ENCODE measurements at regions not wholly inside any gene's neighbourhood (a gene's known extent, or its start where the extent isn't known, plus 50 kb on each side); places are given as distances from the start of the nearest gene placed in this dataset.
"Not testable (repeated sequence)": the region's sequence is repeated elsewhere in the genome, so short reads cannot be mapped to it uniquely, and the experiment has no call there.

- no peaks in the 10 kb centered on the region; the same call in 1 of the 2 replicates for H3K9me3 ChIP-seq
- TF ChIP-seq CTCF (IDR thresholded peaks at IDR 0.05; ENCODE audit: low read depth, low read length): no peak
- no peak overlapping the region for H3K4me3 ChIP-seq (ENCODE audit: low read depth, low read length)
- DNase-seq: no peak
- H3K27me3 ChIP-seq: no peaks in the 10 kb centered on the region
- no peaks in the 10 kb centered on the region for H3K36me3 ChIP-seq
- H3K4me1 ChIP-seq: no peaks in the 10 kb centered on the region
Observed at GRCh38 chr2:228519561-228519960, 338.1 kb upstream of the SPHKAP start.

- H3K27me3 ChIP-seq: no peaks in the 10 kb centered on the region
- no peaks in the 10 kb centered on the region for H3K36me3 ChIP-seq
- no peaks in the 10 kb centered on the region; the same call in 1 of the 2 replicates for H3K9me3 ChIP-seq
- no peaks in the 10 kb centered on the region for H3K4me1 ChIP-seq
- TF ChIP-seq CTCF (IDR thresholded peaks at IDR 0.05; ENCODE audit: low read depth, low read length): no peak
- H3K4me3 ChIP-seq (ENCODE audit: low read depth, low read length): no peak overlapping the region
- DNase-seq: no peak
Observed at GRCh38 chr2:228516019-228516418, 334.5 kb upstream of the SPHKAP start.

GRCh38 chr2:228513480-228513879, 332.0 kb upstream of the SPHKAP start:
- not testable (repeated sequence) for H3K27me3 ChIP-seq; H3K4me3 ChIP-seq (ENCODE audit: low read depth, low read length); DNase-seq; H3K4me1 ChIP-seq; H3K9me3 ChIP-seq; H3K36me3 ChIP-seq

GRCh38 chr2:228509021-228509420, 327.5 kb upstream of the SPHKAP start:
- H3K36me3 ChIP-seq: no peaks in the 10 kb centered on the region
- no peak overlapping the region for H3K4me3 ChIP-seq (ENCODE audit: low read depth, low read length)
- H3K9me3 ChIP-seq: no peaks in the 10 kb centered on the region
- H3K27me3 ChIP-seq: no peaks in the 10 kb centered on the region
- H3K4me1 ChIP-seq: no peaks in the 10 kb centered on the region
- no peak for TF ChIP-seq CTCF (IDR thresholded peaks at IDR 0.05; ENCODE audit: low read depth, low read length)
- DNase-seq: no peak

- no peaks in the 10 kb centered on the region for H3K4me1 ChIP-seq
- H3K36me3 ChIP-seq: no peaks in the 10 kb centered on the region
- H3K9me3 ChIP-seq: no peaks in the 10 kb centered on the region
- DNase-seq: no peak
- TF ChIP-seq CTCF (IDR thresholded peaks at IDR 0.05; ENCODE audit: low read depth, low read length): no peak
- no peak overlapping the region for H3K4me3 ChIP-seq (ENCODE audit: low read depth, low read length)
- no peaks in the 10 kb centered on the region for H3K27me3 ChIP-seq
Observed at GRCh38 chr2:228507870-228508269, 326.4 kb upstream of the SPHKAP start.

GRCh38 chr2:228507231-228507824, 325.8 kb upstream of the SPHKAP start:
- TF ChIP-seq CTCF (IDR thresholded peaks at IDR 0.05; ENCODE audit: low read depth, low read length): no peak
- no peak for DNase-seq
- H3K27me3 ChIP-seq: no peaks in the 10 kb centered on the region
- H3K4me1 ChIP-seq: no peaks in the 10 kb centered on the region
- no peak overlapping the region for H3K4me3 ChIP-seq (ENCODE audit: low read depth, low read length)
- H3K36me3 ChIP-seq: no peaks in the 10 kb centered on the region
- H3K9me3 ChIP-seq: no peaks in the 10 kb centered on the region

GRCh38 chr2:228503731-228504130, 322.2 kb upstream of the SPHKAP start:
- no peak for DNase-seq

More at GRCh38 chr2:228503731-228504130, 322.2 kb upstream of the SPHKAP start:
- H3K27me3 ChIP-seq: no peaks in the 10 kb centered on the region
- no peak overlapping the region for H3K4me3 ChIP-seq (ENCODE audit: low read depth, low read length)
- TF ChIP-seq CTCF (IDR thresholded peaks at IDR 0.05; ENCODE audit: low read depth, low read length): no peak
- H3K9me3 ChIP-seq: no peaks in the 10 kb centered on the region
- no peaks in the 10 kb centered on the region for H3K4me1 ChIP-seq
- no peaks in the 10 kb centered on the region for H3K36me3 ChIP-seq
